SK-N-SH (cell line): ENCODE measurements at regions not wholly inside any gene's neighbourhood (a gene's known extent, or its start where the extent isn't known, plus 50 kb on each side); places are given as distances from the start of the nearest gene placed in this dataset.

Experiments
- CTCF ChIA-PET: fragments of 300-600, 350-600 bp; formaldehyde crosslinking; extraction: SDS; loops from one replicate; lab custom pipeline; 2021; lab: Yijun Ruan, JAX
- POLR2A ChIA-PET: fragments of 350-600 bp; sonication (Branson Sonifier 250); formaldehyde crosslinking; extraction: SDS; loops from one replicate; lab custom pipeline; 2020; ENCODE audit warnings: antibody characterized with exemption, inconsistent platforms; lab: Yijun Ruan, JAX
- DNase-seq: peaks from one replicate; pipeline ENCODE4 v3.0.0; 2012
- H2AFZ ChIP-seq: fragments of 200-600 bp; sonication (generic); 2 replicates; pipeline ENCODE4 v1.8.1; 2016; ENCODE audit warnings: antibody characterized with exemption, mild to moderate bottlenecking, low read depth
- H3F3A ChIP-seq: fragments of 200-600 bp; sonication (generic); replicated peaks from 2 replicates; pipeline ENCODE3; 2016; ENCODE audit warnings: antibody characterized with exemption, mild to moderate bottlenecking; ENCODE audit not compliant: insufficient read depth
- H3K27ac ChIP-seq, 2 experiments: fragments of 200-500 bp in 1 of 2; fragments of 200-600 bp in 1 of 2; sonication (Bioruptor generic) in 1 of 2; sonication (generic), shearing (Covaris generic) in 1 of 2; 2 replicates each; pipeline versions ENCODE4 v1.5.1 to v1.6.1; 2014 to 2016; ENCODE audit warnings: low read depth in 2 of 2, inconsistent platforms in 1 of 2, low read length in 1 of 2, mild to moderate bottlenecking in 1 of 2, mixed read lengths in 1 of 2
- H3K27me3 ChIP-seq: fragments of 200-600 bp; sonication (generic), shearing (Covaris generic); 2 replicates; pipeline ENCODE4 v1.6.1; 2016; ENCODE audit warnings: mixed run types; ENCODE audit not compliant: insufficient read depth
- H3K36me3 ChIP-seq, 2 experiments: fragments of 200-500 bp in 1 of 2; fragments of 200-600 bp in 1 of 2; sonication (Bioruptor generic) in 1 of 2; sonication (generic) in 1 of 2; replicated peaks in 1 of 2; 2 replicates each; pipeline versions ENCODE3 to v1.5.1; 2014 to 2016; ENCODE audit warnings: low read length in 1 of 2, mild to moderate bottlenecking in 1 of 2; ENCODE audit not compliant: insufficient read depth in 2 of 2, control insufficient read depth in 1 of 2
- H3K4me1 ChIP-seq, 2 experiments: fragments of 200-500 bp in 1 of 2; fragments of 200-600 bp in 1 of 2; sonication (Bioruptor generic) in 1 of 2; sonication (generic), shearing (Covaris generic) in 1 of 2; 2 replicates each; pipeline versions ENCODE4 v1.5.1 to v1.6.1; 2014 to 2016; ENCODE audit warnings: low read depth in 1 of 2, low read length in 1 of 2, mixed run types in 1 of 2; ENCODE audit not compliant: insufficient read depth in 2 of 2, control insufficient read depth in 1 of 2
- H3K4me2 ChIP-seq: fragments of 200-600 bp; sonication (generic), shearing (Covaris generic); 2 replicates; pipeline ENCODE4 v1.6.1; 2017; ENCODE audit warnings: mixed run types
- H3K4me3 ChIP-seq, 2 experiments: fragments of 200-500 bp in 1 of 2; fragments of 200-600 bp in 1 of 2; sonication (Bioruptor generic) in 1 of 2; sonication (generic), shearing (Covaris generic) in 1 of 2; 2 replicates each; pipeline versions ENCODE4 v1.5.1 to v1.8.1; 2014 to 2016; ENCODE audit warnings: low read depth in 2 of 2, inconsistent platforms in 1 of 2, low read length in 1 of 2, mild to moderate bottlenecking in 1 of 2, mixed read lengths in 1 of 2, moderate library complexity in 1 of 2
- H3K79me2 ChIP-seq: fragments of 200-600 bp; sonication (generic); 2 replicates; pipeline ENCODE4 v1.8.1; 2017; ENCODE audit warnings: mild to moderate bottlenecking; ENCODE audit not compliant: insufficient read depth
- H3K9ac ChIP-seq: fragments of 200-600 bp; sonication (generic); 2 replicates; pipeline ENCODE4 v1.6.1; 2017; ENCODE audit warnings: mixed run types
- H3K9me2 ChIP-seq: fragments of 200-600 bp; sonication (generic); 2 replicates; pipeline ENCODE4 v1.6.1; 2017; ENCODE audit warnings: mixed run types
- H3K9me3 ChIP-seq: fragments of 200-600 bp; sonication (generic); 2 replicates; pipeline ENCODE4 v1.6.1; 2017; ENCODE audit warnings: mixed run types, mild to moderate bottlenecking, moderate library complexity
- H4K20me1 ChIP-seq: fragments of 200-600 bp; sonication (generic); 2 replicates; pipeline ENCODE4 v1.6.1; 2017; ENCODE audit warnings: mild to moderate bottlenecking, mixed run types; ENCODE audit not compliant: insufficient read depth
- FOXJ3 ChIP-seq: sonication (generic); formaldehyde crosslinking; IDR thresholded peaks from 2 replicates; pipeline ENCODE4 v1.5.1; 2020; ENCODE audit warnings: mild to moderate bottlenecking, missing genetic modification reagents
- GATA2 ChIP-seq: sonication (generic); formaldehyde crosslinking; IDR thresholded peaks from 2 replicates; pipeline ENCODE4 v1.5.0; 2020; ENCODE audit warnings: mild to moderate bottlenecking, missing genetic modification reagents
- MEF2A ChIP-seq: IDR thresholded peaks from 2 replicates; pipeline ENCODE4 v1.4.0; 2012; ENCODE audit warnings: low read depth, borderline replicate concordance
- MXI1 ChIP-seq: IDR thresholded peaks from 2 replicates; pipeline ENCODE4 v1.6.1; 2012; ENCODE audit warnings: mild to moderate bottlenecking, low read depth, low read length, improper control_type of control experiment
- NFIC ChIP-seq: IDR thresholded peaks from 2 replicates; pipeline ENCODE4 v1.4.0; 2012; ENCODE audit warnings: borderline replicate concordance
- NRF1 ChIP-seq: IDR thresholded peaks from 2 replicates; pipeline ENCODE4 v1.6.1; 2012; ENCODE audit warnings: low read depth, mild to moderate bottlenecking, low read length
- RAD21 ChIP-seq: IDR thresholded peaks from 2 replicates; pipeline ENCODE4 v1.6.1; 2012; ENCODE audit warnings: mild to moderate bottlenecking, low read length
- RFX5 ChIP-seq: IDR thresholded peaks from 2 replicates; pipeline ENCODE4 v1.6.1; 2012; ENCODE audit warnings: mild to moderate bottlenecking, improper control_type of control experiment, low read length
- RXRA ChIP-seq: IDR thresholded peaks from 2 replicates; pipeline ENCODE4 v1.4.0; 2012; ENCODE audit warnings: low read depth, mild to moderate bottlenecking, borderline replicate concordance
- SIN3A ChIP-seq: IDR thresholded peaks from 2 replicates; pipeline ENCODE4 v1.6.1; 2012; ENCODE audit warnings: low read depth, mild to moderate bottlenecking, low read length, moderate library complexity, borderline replicate concordance
- SMC3 ChIP-seq: IDR thresholded peaks from 2 replicates; pipeline ENCODE4 v1.6.1; 2012; ENCODE audit warnings: low read depth, low read length, improper control_type of control experiment
- TAF1 ChIP-seq: IDR thresholded peaks from 2 replicates; pipeline ENCODE4 v1.6.1; 2012; ENCODE audit warnings: low read depth, mild to moderate bottlenecking, low read length, moderate library complexity, borderline replicate concordance
- TCF12 ChIP-seq: IDR thresholded peaks from 2 replicates; pipeline ENCODE4 v1.4.0; 2012
- TEAD4 ChIP-seq: IDR thresholded peaks from 2 replicates; pipeline ENCODE4 v1.4.0; 2012; ENCODE audit warnings: mild to moderate bottlenecking, borderline replicate concordance; ENCODE audit not compliant: insufficient read depth
- USF1 ChIP-seq: IDR thresholded peaks from 2 replicates; pipeline ENCODE4 v1.4.0; 2012; ENCODE audit warnings: low read depth, borderline replicate concordance
- WGBS: methylation state at CpG from one replicate; pipeline ENCODE4 v1.1.6; 2017; ENCODE audit warnings: low lambda C conversion rate; 5-methylcytosine and 5-hydroxymethylcytosine counted together

DNA sequence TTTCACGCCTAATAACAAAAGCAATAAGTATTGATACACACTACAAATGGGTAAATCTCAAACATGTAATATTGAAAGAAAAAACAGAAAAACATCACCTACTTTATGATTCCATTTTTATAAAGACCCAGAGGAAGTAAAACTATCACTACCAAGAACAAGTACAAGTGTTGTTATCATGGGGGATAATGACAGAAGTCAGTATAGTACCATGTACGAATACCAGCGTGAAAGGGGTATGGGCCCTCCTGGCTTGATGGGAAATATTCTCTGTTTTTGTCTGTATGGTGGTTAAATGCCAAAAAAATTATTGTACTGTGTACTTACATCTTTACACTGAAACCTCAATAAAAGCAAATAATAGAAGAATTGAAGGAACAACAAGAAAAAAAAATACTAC is 665.7 kb downstream of the TMEM182 start:
- Histone ChIP-seq H3K79me2 (no peaks in the 10 kb centered on the region), H3K9ac (no peak overlapping the region), H3K9me2 (no peaks in the 10 kb centered on the region), H4K20me1 (no peaks in the 10 kb centered on the region), H3K9me3 (no peaks in the 10 kb centered on the region), H3K36me3 (no peaks in the 10 kb centered on the region), H3F3A (no peaks in the 10 kb centered on the region), H3K27ac (no peak overlapping the region), H3K4me1 (no peaks in the 10 kb centered on the region), H3K4me2 (no peak overlapping the region), H2AFZ (no peak overlapping the region), H3K27me3 (no peaks in the 10 kb centered on the region), H3K4me3 (no peak overlapping the region)
- no peak for TF ChIP-seq USF1
- no peak for DNase-seq
- ChIA-PET POLR2A (no interaction called here), CTCF (no interaction called here)
- WGBS: 23% methylated on average over 3 of the region's 3 CpGs

DNA sequence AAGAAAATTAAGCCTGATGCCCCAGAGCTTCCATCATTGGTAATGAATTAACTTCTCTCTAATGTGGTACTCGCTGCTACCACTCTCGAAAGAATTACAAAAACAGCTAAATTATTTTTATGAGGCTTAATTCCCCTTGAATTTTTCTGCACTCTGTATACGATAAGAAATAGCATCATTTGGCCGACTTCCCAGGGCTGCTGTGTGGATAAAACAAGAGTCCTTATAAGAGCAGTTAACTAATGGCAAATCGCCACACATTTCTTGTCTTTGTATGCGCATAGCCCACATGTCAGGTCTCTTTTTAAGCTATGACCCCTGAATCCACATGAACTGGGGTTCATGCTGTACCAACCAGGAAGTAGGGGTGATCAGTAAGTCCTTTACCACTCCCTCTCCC is 668.4 kb downstream of the TMEM182 start:
- Histone ChIP-seq H3K36me3 (no peaks in the 10 kb centered on the region), H3K79me2 (no peaks in the 10 kb centered on the region), H3K9me3 (no peaks in the 10 kb centered on the region), H3F3A (no peaks in the 10 kb centered on the region), H3K4me3 (no peak overlapping the region), H3K27me3 (no peaks in the 10 kb centered on the region), H4K20me1 (no peaks in the 10 kb centered on the region), H3K9ac (no peak overlapping the region), H2AFZ (no peak overlapping the region), H3K4me2 (no peak overlapping the region), H3K4me1 (no peaks in the 10 kb centered on the region), H3K27ac (no peak overlapping the region), H3K9me2 (no peaks in the 10 kb centered on the region)
- no peak for DNase-seq
- TF ChIP-seq SIN3A: no peak
- no peak for TF ChIP-seq MXI1
- no peak for TF ChIP-seq NRF1
- TF ChIP-seq SMC3: no peak
- TF ChIP-seq NFIC: no peak
- no peak for TF ChIP-seq GATA2
- TF ChIP-seq TEAD4: no peak
- no peak for TF ChIP-seq RFX5
- TF ChIP-seq MEF2A: no peak
- TF ChIP-seq TAF1: no peak
- TF ChIP-seq TCF12: no peak
- no peak for TF ChIP-seq RXRA
- no peak for TF ChIP-seq FOXJ3
- 13% methylated on average over 6 of the region's 6 CpGs for whole genome bisulfite sequencing
- ChIA-PET CTCF (no interaction called here), POLR2A (no interaction called here)

DNA sequence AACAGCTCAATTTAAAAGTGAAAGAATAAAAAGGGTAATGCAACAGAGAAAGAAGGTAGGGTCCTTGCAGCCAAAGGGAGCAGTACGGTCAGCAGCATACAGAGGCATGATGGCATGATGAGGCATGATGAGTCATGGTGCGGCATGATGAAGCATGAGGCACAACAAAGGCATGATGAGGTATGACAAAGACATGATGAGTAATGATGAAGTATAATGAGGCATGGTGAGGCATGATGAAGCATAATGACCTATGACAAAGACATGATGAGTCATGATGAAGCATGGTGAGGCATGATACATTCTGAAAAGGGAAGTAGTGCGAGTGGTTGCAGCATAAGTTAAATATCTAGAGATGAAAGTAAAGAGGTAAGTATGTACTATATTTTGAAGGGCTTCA is 673.2 kb downstream of the TMEM182 start:
- H3K9me3 ChIP-seq: no peaks in the 10 kb centered on the region
- 11% methylated on average over 3 of the region's 3 CpGs for WGBS
- H3K27ac ChIP-seq: no peak overlapping the region
- no peak overlapping the region for H2AFZ ChIP-seq
- no peak for DNase-seq
- no peaks in the 10 kb centered on the region for H3K9me2 ChIP-seq
- H3K4me1 ChIP-seq: no peaks in the 10 kb centered on the region
- H3K79me2 ChIP-seq: no peaks in the 10 kb centered on the region
- H3F3A ChIP-seq: no peaks in the 10 kb centered on the region
- H3K36me3 ChIP-seq: no peaks in the 10 kb centered on the region
- ChIA-PET POLR2A (no interaction called here), CTCF (no interaction called here)
- TF ChIP-seq RAD21: no peak
- no peak for TF ChIP-seq TCF12
- H4K20me1 ChIP-seq: no peaks in the 10 kb centered on the region
- H3K9ac ChIP-seq: no peak overlapping the region
- H3K4me3 ChIP-seq: no peak overlapping the region
- H3K4me2 ChIP-seq: no peak overlapping the region
- no peaks in the 10 kb centered on the region for H3K27me3 ChIP-seq
